SK-N-SH (cell line): ENCODE measurements at regions not wholly inside any gene's neighbourhood (a gene's known extent, or its start where the extent isn't known, plus 50 kb on each side); places are given as distances from the start of the nearest gene placed in this dataset.

Experiments used
- CTCF ChIA-PET: fragments of 300-600, 350-600 bp; formaldehyde crosslinking; extraction: SDS; loops from one replicate; lab custom pipeline; 2021; lab: Yijun Ruan, JAX
- POLR2A ChIA-PET: fragments of 350-600 bp; sonication (Branson Sonifier 250); formaldehyde crosslinking; extraction: SDS; loops from one replicate; lab custom pipeline; 2020; ENCODE audit warnings: antibody characterized with exemption, inconsistent platforms; lab: Yijun Ruan, JAX
- DNase-seq: peaks from one replicate; pipeline ENCODE4 v3.0.0; 2012
- H2AFZ ChIP-seq: fragments of 200-600 bp; sonication (generic); 2 replicates; pipeline ENCODE4 v1.8.1; 2016; ENCODE audit warnings: antibody characterized with exemption, mild to moderate bottlenecking, low read depth
- H3F3A ChIP-seq: fragments of 200-600 bp; sonication (generic); replicated peaks from 2 replicates; pipeline ENCODE3; 2016; ENCODE audit warnings: antibody characterized with exemption, mild to moderate bottlenecking; ENCODE audit not compliant: insufficient read depth
- H3K27ac ChIP-seq, 2 experiments: fragments of 200-500 bp in 1 of 2; fragments of 200-600 bp in 1 of 2; sonication (Bioruptor generic) in 1 of 2; sonication (generic), shearing (Covaris generic) in 1 of 2; 2 replicates each; pipeline versions ENCODE4 v1.5.1 to v1.6.1; 2014 to 2016; ENCODE audit warnings: low read depth in 2 of 2, inconsistent platforms in 1 of 2, low read length in 1 of 2, mild to moderate bottlenecking in 1 of 2, mixed read lengths in 1 of 2
- H3K27me3 ChIP-seq: fragments of 200-600 bp; sonication (generic), shearing (Covaris generic); 2 replicates; pipeline ENCODE4 v1.6.1; 2016; ENCODE audit warnings: mixed run types; ENCODE audit not compliant: insufficient read depth
- H3K36me3 ChIP-seq, 2 experiments: fragments of 200-500 bp in 1 of 2; fragments of 200-600 bp in 1 of 2; sonication (Bioruptor generic) in 1 of 2; sonication (generic) in 1 of 2; replicated peaks in 1 of 2; 2 replicates each; pipeline versions ENCODE3 to v1.5.1; 2014 to 2016; ENCODE audit warnings: low read length in 1 of 2, mild to moderate bottlenecking in 1 of 2; ENCODE audit not compliant: insufficient read depth in 2 of 2, control insufficient read depth in 1 of 2
- H3K4me1 ChIP-seq, 2 experiments: fragments of 200-500 bp in 1 of 2; fragments of 200-600 bp in 1 of 2; sonication (Bioruptor generic) in 1 of 2; sonication (generic), shearing (Covaris generic) in 1 of 2; 2 replicates each; pipeline versions ENCODE4 v1.5.1 to v1.6.1; 2014 to 2016; ENCODE audit warnings: low read depth in 1 of 2, low read length in 1 of 2, mixed run types in 1 of 2; ENCODE audit not compliant: insufficient read depth in 2 of 2, control insufficient read depth in 1 of 2
- H3K4me2 ChIP-seq: fragments of 200-600 bp; sonication (generic), shearing (Covaris generic); 2 replicates; pipeline ENCODE4 v1.6.1; 2017; ENCODE audit warnings: mixed run types
- H3K4me3 ChIP-seq, 2 experiments: fragments of 200-500 bp in 1 of 2; fragments of 200-600 bp in 1 of 2; sonication (Bioruptor generic) in 1 of 2; sonication (generic), shearing (Covaris generic) in 1 of 2; 2 replicates each; pipeline versions ENCODE4 v1.5.1 to v1.8.1; 2014 to 2016; ENCODE audit warnings: low read depth in 2 of 2, inconsistent platforms in 1 of 2, low read length in 1 of 2, mild to moderate bottlenecking in 1 of 2, mixed read lengths in 1 of 2, moderate library complexity in 1 of 2
- H3K79me2 ChIP-seq: fragments of 200-600 bp; sonication (generic); 2 replicates; pipeline ENCODE4 v1.8.1; 2017; ENCODE audit warnings: mild to moderate bottlenecking; ENCODE audit not compliant: insufficient read depth
- H3K9ac ChIP-seq: fragments of 200-600 bp; sonication (generic); 2 replicates; pipeline ENCODE4 v1.6.1; 2017; ENCODE audit warnings: mixed run types
- H3K9me2 ChIP-seq: fragments of 200-600 bp; sonication (generic); 2 replicates; pipeline ENCODE4 v1.6.1; 2017; ENCODE audit warnings: mixed run types
- H3K9me3 ChIP-seq: fragments of 200-600 bp; sonication (generic); 2 replicates; pipeline ENCODE4 v1.6.1; 2017; ENCODE audit warnings: mixed run types, mild to moderate bottlenecking, moderate library complexity
- H4K20me1 ChIP-seq: fragments of 200-600 bp; sonication (generic); 2 replicates; pipeline ENCODE4 v1.6.1; 2017; ENCODE audit warnings: mild to moderate bottlenecking, mixed run types; ENCODE audit not compliant: insufficient read depth
- CHD2 ChIP-seq: fragments of 150-350 bp; IDR thresholded peaks from 2 replicates; pipeline ENCODE4 v1.6.1; 2018; ENCODE audit warnings: low read length; ENCODE audit not compliant: partially characterized antibody
- CTCF ChIP-seq: fragments of 200-600 bp; sonication (generic); IDR thresholded peaks from 2 replicates; pipeline ENCODE4 v1.6.1; 2017; ENCODE audit warnings: antibody characterized with exemption, mild to moderate bottlenecking, moderate library complexity
- EP300 ChIP-seq, 2 experiments: IDR thresholded peaks; 2 replicates each; pipeline versions ENCODE4 v1.4.0 to v1.6.1; 2012; ENCODE audit warnings: borderline replicate concordance in 1 of 2, low read depth in 1 of 2, low read length in 1 of 2
- EZH2phosphoT487 ChIP-seq: fragments of 200-600 bp; sonication (generic); IDR thresholded peaks from 2 replicates; pipeline ENCODE4 v1.6.1; 2017; ENCODE audit warnings: low read depth, mixed run types, mild to moderate bottlenecking, antibody characterized with exemption, moderate library complexity, borderline replicate concordance
- FOSL2 ChIP-seq: IDR thresholded peaks from 2 replicates; pipeline ENCODE4 v1.4.0; 2012; ENCODE audit warnings: low read depth, mild to moderate bottlenecking, moderate library complexity, borderline replicate concordance
- FOXJ3 ChIP-seq: sonication (generic); formaldehyde crosslinking; IDR thresholded peaks from 2 replicates; pipeline ENCODE4 v1.5.1; 2020; ENCODE audit warnings: mild to moderate bottlenecking, missing genetic modification reagents
- FOXM1 ChIP-seq: IDR thresholded peaks from 2 replicates; pipeline ENCODE4 v1.4.0; 2012; ENCODE audit warnings: low read depth, mild to moderate bottlenecking
- GABPA ChIP-seq: IDR thresholded peaks from 2 replicates; pipeline ENCODE4 v1.4.0; 2012; ENCODE audit warnings: low read depth, mild to moderate bottlenecking
- GATA2 ChIP-seq: sonication (generic); formaldehyde crosslinking; IDR thresholded peaks from 2 replicates; pipeline ENCODE4 v1.5.0; 2020; ENCODE audit warnings: mild to moderate bottlenecking, missing genetic modification reagents
- IRF3 ChIP-seq: fragments of 150-350 bp; IDR thresholded peaks from 2 replicates; pipeline ENCODE4 v1.6.1; 2016; ENCODE audit warnings: mild to moderate bottlenecking, low read depth, low read length
- MAX ChIP-seq: IDR thresholded peaks from 2 replicates; pipeline ENCODE4 v1.4.0; 2012; ENCODE audit warnings: low read depth
- MEF2A ChIP-seq: IDR thresholded peaks from 2 replicates; pipeline ENCODE4 v1.4.0; 2012; ENCODE audit warnings: low read depth, borderline replicate concordance
- MXI1 ChIP-seq: IDR thresholded peaks from 2 replicates; pipeline ENCODE4 v1.6.1; 2012; ENCODE audit warnings: mild to moderate bottlenecking, low read depth, low read length, improper control_type of control experiment
- NFIC ChIP-seq: IDR thresholded peaks from 2 replicates; pipeline ENCODE4 v1.4.0; 2012; ENCODE audit warnings: borderline replicate concordance
- NRF1 ChIP-seq: IDR thresholded peaks from 2 replicates; pipeline ENCODE4 v1.6.1; 2012; ENCODE audit warnings: low read depth, mild to moderate bottlenecking, low read length
- PBX3 ChIP-seq: IDR thresholded peaks from 2 replicates; pipeline ENCODE4; 2012
- RAD21 ChIP-seq: IDR thresholded peaks from 2 replicates; pipeline ENCODE4 v1.6.1; 2012; ENCODE audit warnings: mild to moderate bottlenecking, low read length
- REST ChIP-seq: IDR thresholded peaks from 2 replicates; pipeline ENCODE4 v1.6.1; 2012; ENCODE audit warnings: mild to moderate bottlenecking, low read depth, low read length, moderate library complexity
- SIN3A ChIP-seq: IDR thresholded peaks from 2 replicates; pipeline ENCODE4 v1.6.1; 2012; ENCODE audit warnings: low read depth, mild to moderate bottlenecking, low read length, moderate library complexity, borderline replicate concordance
- TAF1 ChIP-seq: IDR thresholded peaks from 2 replicates; pipeline ENCODE4 v1.6.1; 2012; ENCODE audit warnings: low read depth, mild to moderate bottlenecking, low read length, moderate library complexity, borderline replicate concordance
- TEAD4 ChIP-seq: IDR thresholded peaks from 2 replicates; pipeline ENCODE4 v1.4.0; 2012; ENCODE audit warnings: mild to moderate bottlenecking, borderline replicate concordance; ENCODE audit not compliant: insufficient read depth
- USF2 ChIP-seq: fragments of 150-350 bp; IDR thresholded peaks from 2 replicates; pipeline ENCODE4 v1.6.1; 2017; ENCODE audit warnings: antibody characterized with exemption, low read length, low read depth, borderline replicate concordance
- whole genome bisulfite sequencing: methylation state at CpG from one replicate; pipeline ENCODE4 v1.1.6; 2017; ENCODE audit warnings: low lambda C conversion rate; 5-methylcytosine and 5-hydroxymethylcytosine counted together

GRCh38 chr16:51228097-51228659 lies 77.1 kb upstream of the SALL1 start (continued):
- TF ChIP-seq NFIC (no peak), MAX (no peak), EZH2phosphoT487 (no peak), GABPA (no peak), PBX3 (no peak)
- TF ChIP-seq, all 33 proteins: peak for 0

GRCh38 chr16:51225878-51226277 lies 74.8 kb upstream of the SALL1 start:
- no peak overlapping the region for H3K4me3 ChIP-seq
- no peaks in the 10 kb centered on the region for H3K9me2 ChIP-seq
- ChIA-PET CTCF (no interaction called here), POLR2A (no interaction called here)
- H3K9me3 ChIP-seq = no peaks in the 10 kb centered on the region
- no peak overlapping the region for H3K4me2 ChIP-seq
- DNase-seq = no peak
- no peaks in the 10 kb centered on the region for H3F3A ChIP-seq
- no peak overlapping the region for H3K27ac ChIP-seq
- 41% methylated on average over 6 of the region's 6 CpGs for whole genome bisulfite sequencing
- H3K9ac ChIP-seq = no peak overlapping the region
- H4K20me1 ChIP-seq = no peaks in the 10 kb centered on the region
- H2AFZ ChIP-seq = no peak overlapping the region
- no peaks in the 10 kb centered on the region for H3K36me3 ChIP-seq
- H3K27me3 ChIP-seq = no peaks in the 10 kb centered on the region
- H3K4me1 ChIP-seq = no peaks in the 10 kb centered on the region
- no peak for TF ChIP-seq CHD2
- no peak for TF ChIP-seq FOXJ3 (CRISPR knock-in tag)
- TF ChIP-seq TEAD4 = no peak
- TF ChIP-seq NFIC = no peak
- TF ChIP-seq NRF1 = no peak
- TF ChIP-seq EP300 (IDR thresholded peaks at IDR 0.05; ENCODE audit: borderline replicate concordance in 1 of 2, low read depth in 1 of 2, low read length in 1 of 2) = no peak
- TF ChIP-seq FOXM1 = no peak
- TF ChIP-seq SIN3A = no peak
- no peak for TF ChIP-seq REST
- no peak for TF ChIP-seq MXI1
- no peak for TF ChIP-seq IRF3
- no peak for TF ChIP-seq TAF1
- no peak for TF ChIP-seq MEF2A
- no peak for TF ChIP-seq FOSL2
- no peak for TF ChIP-seq CTCF
- no peak for TF ChIP-seq USF2
- no peak for TF ChIP-seq EZH2phosphoT487
- no peak for TF ChIP-seq MAX
- TF ChIP-seq RAD21 = no peak
- TF ChIP-seq GATA2 (CRISPR knock-in tag) = no peak
- H3K79me2 ChIP-seq = no peaks in the 10 kb centered on the region
